HG03159 (cell line): ENCODE measurements at regions not wholly inside any gene's neighbourhood (a gene's known extent, or its start where the extent isn't known, plus 50 kb on each side); places are given as distances from the start of the nearest gene placed in this dataset.
A peak's percentile ranks its signal among the peaks of the same experiment; 100 is the strongest.
"Not testable (repeated sequence)": the region's sequence is repeated elsewhere in the genome, so short reads cannot be mapped to it uniquely, and the experiment has no call there.

ENCODE experiments used
- ATAC-seq: cut with Tn5 transposase; IDR thresholded peaks from one replicate; pipeline ENCODE4 v1.9.1; 2021; ENCODE audit warnings: mild to moderate bottlenecking, moderate library complexity; ENCODE audit not compliant: unreplicated experiment

DNA sequence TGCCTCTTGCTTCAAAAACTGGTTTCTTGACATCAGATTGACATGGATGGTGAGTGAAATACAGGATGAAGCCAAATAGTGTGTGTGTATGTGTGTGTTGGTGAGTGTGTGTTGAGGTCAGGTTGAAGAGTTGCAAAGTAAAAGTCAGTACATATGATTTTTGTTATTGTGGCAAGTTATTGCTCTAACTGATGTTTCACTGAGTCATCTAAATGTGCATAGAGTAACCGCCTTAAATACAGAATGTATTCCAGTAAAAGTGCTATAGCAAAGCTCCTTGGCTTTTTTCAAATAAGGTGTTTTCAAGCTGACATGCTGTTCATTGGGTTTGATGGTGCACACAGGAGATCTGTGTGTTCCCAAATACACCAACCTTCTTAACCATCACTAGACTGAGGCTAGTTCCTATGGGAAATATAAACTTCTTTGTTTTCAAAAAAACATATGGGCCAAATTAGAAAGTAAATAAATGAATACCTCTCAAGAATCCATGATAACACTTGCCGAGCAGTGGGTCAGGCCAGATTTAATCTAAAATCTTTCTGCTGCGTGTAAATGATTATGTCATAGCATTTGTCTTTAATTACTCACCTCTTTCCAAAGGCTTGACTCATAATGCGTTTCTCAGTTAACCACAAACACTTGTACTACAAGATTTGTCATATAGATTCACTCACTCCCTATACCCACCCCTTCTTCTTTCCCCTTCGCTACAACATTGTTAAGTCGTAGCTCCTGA is 151.1 kb downstream of the LYPLAL1 start:
- peak; percentile 90 for ATAC-seq

- no peak for ATAC-seq
These were observed 150.5 kb downstream of the LYPLAL1 start for GRCh38 chr1:219324171-219324570.

GRCh38 chr1:219323426-219323825 is 149.7 kb downstream of the LYPLAL1 start:
- no peak for ATAC-seq

DNA sequence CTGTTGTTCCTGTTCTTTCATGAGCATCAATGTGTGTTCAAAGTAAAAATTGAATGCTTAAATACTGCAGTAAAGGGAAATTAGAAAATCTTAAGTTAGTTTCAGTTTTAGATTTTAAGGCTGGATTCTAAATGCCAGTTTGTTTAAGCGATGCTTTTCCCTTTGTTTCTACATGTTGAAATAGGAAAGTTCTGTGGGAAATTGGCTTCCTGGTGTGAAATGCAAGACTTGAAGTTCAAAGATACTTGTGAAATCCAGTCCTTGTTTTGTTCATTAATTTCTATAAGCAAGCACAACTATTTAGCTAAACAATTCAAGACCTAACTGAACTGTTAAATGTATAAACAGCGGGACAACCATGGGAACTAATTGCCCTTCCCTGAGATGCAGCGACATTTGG is 149.1 kb downstream of the LYPLAL1 start:
- ATAC-seq, result no peak

GRCh38 chr1:219320563-219320962 is 146.9 kb downstream of the LYPLAL1 start:
- ATAC-seq, result not testable (repeated sequence)

DNA sequence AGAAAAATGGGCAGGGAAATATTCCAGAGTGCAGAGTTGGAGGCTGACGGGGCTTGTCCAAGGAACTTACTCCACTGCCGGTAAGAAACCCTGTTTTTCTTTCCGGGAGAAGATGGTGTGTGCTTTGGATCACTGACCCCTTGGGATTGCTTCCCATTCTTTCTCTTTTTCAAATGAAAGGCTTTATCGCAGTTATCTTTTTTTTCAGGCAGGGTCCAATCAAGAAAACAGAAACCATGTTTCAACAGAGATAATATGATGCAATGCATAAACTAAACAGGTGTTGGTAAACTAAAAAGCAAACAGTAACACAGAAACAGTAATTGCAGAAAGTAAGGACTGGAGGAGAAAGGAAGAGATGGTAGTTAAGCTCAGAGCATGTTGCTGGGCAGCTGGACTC is 145.1 kb downstream of the LYPLAL1 start:
- ATAC-seq, result no peak

DNA sequence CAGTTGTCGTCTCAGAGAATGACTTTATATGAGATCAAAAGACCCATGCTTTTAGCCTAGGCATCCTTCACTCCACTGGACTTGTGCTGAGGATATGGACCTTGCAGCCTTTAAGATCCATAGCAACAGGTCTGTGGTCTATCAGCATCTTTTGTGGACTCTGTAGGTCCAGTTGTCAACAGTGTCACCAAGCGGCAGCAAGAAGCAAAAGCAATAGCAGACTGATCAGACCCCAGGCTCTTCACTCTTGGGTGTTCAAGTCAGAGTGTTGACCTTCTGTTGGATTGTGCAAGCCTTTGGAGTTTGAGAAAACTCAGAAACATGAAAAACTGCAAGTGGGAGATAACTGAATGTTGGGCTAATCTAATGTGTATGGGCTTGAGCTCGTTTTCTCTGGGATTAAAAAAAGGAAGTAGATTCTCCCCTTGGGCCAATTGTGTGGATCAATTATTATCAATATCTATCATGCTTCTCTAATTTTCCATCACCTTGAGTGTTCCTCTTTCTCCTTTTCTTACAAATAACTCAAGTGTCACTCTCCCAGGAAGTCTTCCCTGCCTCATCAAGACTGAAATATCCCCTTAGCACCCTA is 144.2 kb downstream of the LYPLAL1 start:
- peak; percentile 79 for ATAC-seq

- ATAC-seq, result no peak
These were observed 142.4 kb downstream of the LYPLAL1 start for GRCh38 chr1:219316066-219316465.

DNA sequence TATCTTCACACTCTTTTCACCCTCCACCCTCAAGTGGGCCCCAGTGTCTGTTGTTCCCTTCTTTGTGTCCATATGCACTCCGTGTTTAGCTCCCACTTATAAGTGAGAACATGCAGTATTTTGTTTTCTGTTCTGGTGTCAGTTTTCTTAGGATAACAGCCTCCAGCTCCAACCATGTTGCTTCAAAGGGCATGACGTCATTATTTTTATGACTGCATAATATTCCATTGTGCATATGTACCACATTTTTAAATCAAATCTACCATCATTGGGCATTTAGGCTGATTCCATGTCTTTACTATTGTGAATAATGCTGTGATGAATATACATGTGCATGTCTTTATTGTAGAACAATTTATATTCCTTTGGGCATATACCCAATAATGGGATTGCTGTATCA is 140.3 kb downstream of the LYPLAL1 start:
- no peak for ATAC-seq

GRCh38 chr1:219312967-219313366 is 139.3 kb downstream of the LYPLAL1 start:
- no peak for ATAC-seq

DNA sequence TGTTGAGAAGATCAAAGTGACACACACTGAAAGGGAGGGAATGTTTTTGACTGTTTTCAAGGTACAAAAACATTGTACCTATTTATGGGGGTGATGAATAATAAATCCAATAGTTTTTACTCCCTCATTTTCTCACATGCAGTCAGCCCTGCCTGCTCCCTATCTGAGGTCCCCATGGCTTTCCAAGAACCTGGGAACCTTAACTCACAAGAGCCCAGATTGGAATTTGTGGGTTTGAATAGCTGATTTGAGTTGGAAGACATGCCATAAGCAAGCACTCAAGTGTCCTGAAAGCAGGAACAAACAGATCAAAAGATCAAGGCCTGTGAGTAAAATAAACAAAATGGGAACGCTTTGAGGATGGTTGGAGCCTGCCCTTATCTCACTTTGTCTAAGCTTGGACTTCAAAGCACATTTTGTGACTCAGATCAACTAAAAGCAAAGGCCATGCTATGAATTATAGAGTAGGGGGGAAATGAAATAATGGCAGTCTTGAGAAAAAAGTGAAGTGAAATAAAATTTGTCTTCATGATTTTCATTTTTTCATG is 136.6 kb downstream of the LYPLAL1 start:
- ATAC-seq, result no peak

DNA sequence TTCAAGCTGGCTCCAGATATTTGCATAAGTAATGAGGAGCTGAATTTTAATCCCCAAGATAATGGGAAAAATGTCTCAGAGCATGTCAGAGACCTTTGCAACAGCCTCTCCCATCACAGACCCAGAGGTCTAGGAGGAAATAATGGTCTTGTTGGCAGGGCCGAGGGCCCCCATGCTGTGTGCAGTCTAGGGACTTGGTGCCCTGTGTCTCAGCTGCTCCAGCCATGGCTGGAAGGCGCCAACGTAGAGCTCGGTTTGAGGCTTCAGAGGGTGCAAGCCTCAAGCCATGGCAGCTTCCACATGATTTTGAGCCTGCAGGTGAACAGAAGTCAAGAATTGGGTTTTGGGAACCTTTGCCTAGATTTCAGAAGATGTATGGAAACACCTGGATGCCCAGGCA is 134.7 kb downstream of the LYPLAL1 start:
- no peak for ATAC-seq

GRCh38 chr1:219304227-219305226 is 130.8 kb downstream of the LYPLAL1 start:
- no peak for ATAC-seq

- no peak for ATAC-seq
These were observed 129.0 kb downstream of the LYPLAL1 start for GRCh38 chr1:219302697-219303096.

GRCh38 chr1:219299420-219299819 is 125.7 kb downstream of the LYPLAL1 start:
- no peak for ATAC-seq

GRCh38 chr1:219298571-219299148 is 125.0 kb downstream of the LYPLAL1 start:
- ATAC-seq, result no peak

DNA sequence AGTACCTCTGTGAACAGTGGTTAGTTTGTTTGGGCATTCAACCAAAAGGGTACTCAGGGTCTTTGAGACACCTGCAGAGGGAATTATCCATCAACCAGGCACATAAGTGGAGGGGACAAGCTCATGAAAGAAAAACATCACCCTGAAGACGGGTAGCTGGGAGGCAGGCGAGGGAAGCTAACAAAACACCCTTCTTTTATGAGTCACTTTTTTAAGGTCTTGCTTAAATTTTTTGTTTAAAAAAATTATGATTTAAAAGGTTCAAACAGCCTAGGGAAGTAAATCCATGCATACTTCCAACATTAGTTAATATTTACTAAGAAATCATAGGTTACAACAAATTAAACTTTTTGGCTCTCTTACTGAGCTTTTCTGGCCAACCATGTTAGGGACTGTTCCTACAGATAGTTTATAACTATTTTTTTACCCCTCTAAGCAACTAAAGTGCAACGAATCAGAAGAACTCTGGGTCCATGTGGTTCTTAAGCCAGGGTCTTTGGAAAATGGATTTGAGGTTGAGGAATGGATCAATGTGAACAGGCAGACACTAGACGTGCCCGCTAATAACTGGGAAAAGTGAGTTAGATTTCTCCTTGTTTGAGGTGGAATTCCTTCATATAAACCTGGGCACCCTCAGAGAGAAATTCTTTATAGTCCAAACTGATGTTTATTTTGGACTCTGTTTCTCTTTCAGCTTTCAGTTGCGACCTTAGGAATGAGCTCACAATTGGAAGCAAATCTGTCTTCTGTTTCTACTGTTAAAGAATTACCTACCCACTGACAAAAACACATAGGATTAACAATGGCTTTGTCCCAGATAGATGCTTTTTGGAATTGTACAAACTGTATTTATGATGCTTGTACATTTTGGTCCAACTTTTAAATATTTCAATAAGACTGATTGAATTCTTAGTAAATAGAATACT is 123.0 kb downstream of the LYPLAL1 start:
- no peak for ATAC-seq

GRCh38 chr1:219294251-219294650 is 120.6 kb downstream of the LYPLAL1 start:
- no peak for ATAC-seq

GRCh38 chr1:219293410-219293809 is 119.7 kb downstream of the LYPLAL1 start:
- no peak for ATAC-seq

DNA sequence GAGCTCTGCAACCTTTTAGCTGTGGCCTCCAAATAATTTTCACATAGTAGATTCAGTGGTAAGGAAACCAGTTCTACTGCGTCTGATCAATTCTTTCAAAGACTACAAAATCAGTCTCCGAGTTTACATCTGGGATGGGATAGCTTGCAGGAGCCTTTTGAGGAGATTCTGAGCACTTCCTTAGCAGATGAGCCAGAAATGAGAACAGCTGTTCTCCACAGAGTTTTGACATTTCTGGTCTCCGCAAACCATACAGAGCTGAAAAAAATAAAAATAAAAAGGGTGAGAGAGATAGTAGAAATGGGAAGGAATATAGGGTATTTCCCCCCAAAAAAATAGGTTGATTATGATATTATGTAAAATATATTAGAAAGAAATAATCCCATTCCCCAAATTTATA is 119.3 kb downstream of the LYPLAL1 start:
- no peak for ATAC-seq
